Suprapubic skin (tissue), 4 donors: ENCODE measurements at regions not wholly inside any gene's neighbourhood (a gene's known extent, or its start where the extent isn't known, plus 50 kb on each side); places are given as distances from the start of the nearest gene placed in this dataset.

Experiments
- DNase-seq, 2 donors: peaks; one replicate each; pipeline ENCODE4 v3.0.0-alpha.2; 2019; ENCODE audit warnings: low spot score in 2 of 2
- H3K27ac ChIP-seq: fragments of 200-600 bp; sonication (generic); one replicate; pipeline ENCODE4 v1.5.1; 2019
- H3K27me3 ChIP-seq: fragments of 200-600 bp; sonication (generic); one replicate; pipeline ENCODE4 v1.5.1; 2019
- H3K36me3 ChIP-seq: fragments of 200-600 bp; sonication (generic); one replicate; pipeline ENCODE4 v1.5.1; 2019
- H3K4me1 ChIP-seq: fragments of 200-600 bp; sonication (generic); one replicate; pipeline ENCODE4 v1.5.1; 2019
- H3K4me3 ChIP-seq: fragments of 200-600 bp; sonication (generic); one replicate; pipeline ENCODE4 v1.5.1; 2019; ENCODE audit warnings: mild to moderate bottlenecking
- H3K9me3 ChIP-seq: fragments of 200-600 bp; sonication (generic); one replicate; pipeline ENCODE4 v1.5.1; 2019
- CTCF ChIP-seq, 2 donors: fragments of 200-600 bp in 1 of 2; fragments of 450-650 bp in 1 of 2; sonication (generic) in 1 of 2; IDR thresholded peaks; one replicate each; pipeline ENCODE4 v1.5.1; 2016 to 2019; ENCODE audit warnings: antibody characterized with exemption in 2 of 2, mild to moderate bottlenecking in 1 of 2, moderate library complexity in 1 of 2
- EP300 ChIP-seq: sonication (generic); formaldehyde crosslinking; IDR thresholded peaks from one replicate; pipeline ENCODE4 v1.6.1; 2017; ENCODE audit warnings: antibody characterized with exemption
- POLR2A ChIP-seq, 2 donors: fragments of 450-650 bp; IDR thresholded peaks; one replicate each; pipeline ENCODE4 v1.6.1; 2017; ENCODE audit warnings: antibody characterized with exemption in 2 of 2, mild to moderate bottlenecking in 2 of 2, moderate library complexity in 2 of 2
- POLR2AphosphoS5 ChIP-seq, 3 donors: sonication (generic); formaldehyde crosslinking; IDR thresholded peaks; one replicate each; pipeline ENCODE4 v1.6.1; 2017; ENCODE audit warnings: antibody characterized with exemption in 3 of 3
- WGBS: methylation state at CpG from one replicate; pipeline ENCODE4 v1.1.5; 2018; 5-methylcytosine and 5-hydroxymethylcytosine counted together

GRCh38 chr4:45770958-45771357 is 352.9 kb downstream of the GABRG1 start:
- Histone ChIP-seq H3K36me3 (no peaks in the 10 kb centered on the region), H3K27ac (no peak overlapping the region), H3K4me3 (no peak overlapping the region), H3K27me3 (no peaks in the 10 kb centered on the region), H3K9me3 (no peaks in the 10 kb centered on the region), H3K4me1 (no peaks in the 10 kb centered on the region)
- DNase-seq: no peak
- WGBS: 75% methylated on average over 3 of the region's 3 CpGs
- TF ChIP-seq EP300 (no peak), CTCF (IDR thresholded peaks at IDR 0.05) (no peak), POLR2AphosphoS5 (IDR thresholded peaks at IDR 0.05) (no peak), POLR2A (IDR thresholded peaks at IDR 0.05) (no peak)

- TF ChIP-seq CTCF (IDR thresholded peaks at IDR 0.05) (no peak), EP300 (no peak), POLR2AphosphoS5 (IDR thresholded peaks at IDR 0.05) (no peak), POLR2A (IDR thresholded peaks at IDR 0.05) (no peak)
- DNase-seq: no peak
- no peaks in the 10 kb centered on the region for H3K4me1 ChIP-seq
- no peak overlapping the region for H3K4me3 ChIP-seq
- WGBS: 23% methylated on average over 1 of the region's 1 CpG
- no peaks in the 10 kb centered on the region for H3K36me3 ChIP-seq
- no peak overlapping the region for H3K27ac ChIP-seq
- no peaks in the 10 kb centered on the region for H3K27me3 ChIP-seq
- H3K9me3 ChIP-seq: no peaks in the 10 kb centered on the region
Measured at GRCh38 chr4:45765521-45765920, 358.3 kb downstream of the GABRG1 start.

GRCh38 chr4:45751877-45752530 is 371.9 kb downstream of the GABRG1 start:
- no peak overlapping the region for H3K4me3 ChIP-seq
- TF ChIP-seq EP300: no peak
- no peak for TF ChIP-seq CTCF (IDR thresholded peaks at IDR 0.05)
- TF ChIP-seq POLR2AphosphoS5 (IDR thresholded peaks at IDR 0.05): no peak
- no peak for TF ChIP-seq POLR2A (IDR thresholded peaks at IDR 0.05)
- H3K4me1 ChIP-seq: no peaks in the 10 kb centered on the region
- H3K27me3 ChIP-seq: no peaks in the 10 kb centered on the region
- 56% methylated on average over 4 of the region's 4 CpGs for WGBS
- H3K36me3 ChIP-seq: no peaks in the 10 kb centered on the region
- no peak for DNase-seq
- no peaks in the 10 kb centered on the region for H3K9me3 ChIP-seq
- no peak overlapping the region for H3K27ac ChIP-seq

- no peak for TF ChIP-seq POLR2AphosphoS5 (IDR thresholded peaks at IDR 0.05)
- no peak for TF ChIP-seq EP300
- no peak for TF ChIP-seq POLR2A (IDR thresholded peaks at IDR 0.05)
- TF ChIP-seq CTCF (IDR thresholded peaks at IDR 0.05): no peak
- Histone ChIP-seq H3K27ac (no peak overlapping the region), H3K4me1 (no peaks in the 10 kb centered on the region), H3K36me3 (no peaks in the 10 kb centered on the region), H3K27me3 (no peaks in the 10 kb centered on the region), H3K4me3 (no peak overlapping the region), H3K9me3 (no peaks in the 10 kb centered on the region)
- DNase-seq: no peak
- WGBS: 62% methylated on average over 2 of the region's 2 CpGs
Measured at GRCh38 chr4:45750721-45751120, 373.1 kb downstream of the GABRG1 start.

- no peak overlapping the region for H3K4me3 ChIP-seq
- no peaks in the 10 kb centered on the region for H3K4me1 ChIP-seq
- no peaks in the 10 kb centered on the region for H3K36me3 ChIP-seq
- no peaks in the 10 kb centered on the region for H3K9me3 ChIP-seq
- no peaks in the 10 kb centered on the region for H3K27me3 ChIP-seq
- TF ChIP-seq CTCF (IDR thresholded peaks at IDR 0.05) (no peak), POLR2A (IDR thresholded peaks at IDR 0.05) (no peak), POLR2AphosphoS5 (IDR thresholded peaks at IDR 0.05) (no peak), EP300 (no peak)
- no peak for DNase-seq
- WGBS: 84% methylated on average over 3 of the region's 3 CpGs
- H3K27ac ChIP-seq: no peak overlapping the region
Measured at GRCh38 chr4:45745741-45746140, 378.1 kb downstream of the GABRG1 start.
